Activated naive CD8-positive, alpha-beta T cell treated with anti-CD3 and anti-CD28 coated beads, Interleukin-2, amount 10 ng/mL, durations not matched to agents 7 days and 5 days (primary cell): ENCODE measurements at regions not wholly inside any gene's neighbourhood (a gene's known extent, or its start where the extent isn't known, plus 50 kb on each side); places are given as distances from the start of the nearest gene placed in this dataset.

Experiments
- ATAC-seq: fragments of 150-1000 bp; cut with Tn5 transposase; one replicate; pipeline ENCODE4 v1.10.0; 2021; ENCODE audit warnings: low read depth, moderate library complexity
- POLR2A ChIA-PET: fragments of 350-600 bp; sonication (Branson Sonifier 250); formaldehyde crosslinking; loops from one replicate; lab custom pipeline; 2021; ENCODE audit warnings: antibody characterized with exemption; lab: Charles Lee
- DNase-seq: peaks from one replicate; pipeline ENCODE4 v3.0.0; 2021
- H3K27ac Mint-ChIP-seq: one replicate; pipeline ENCODE4 v1.8.0; 2022; ENCODE audit warnings: mild to moderate bottlenecking, mixed read lengths
- H3K27me3 Mint-ChIP-seq: one replicate; pipeline ENCODE4 v1.8.0; 2022; ENCODE audit warnings: mild to moderate bottlenecking, moderate library complexity, mixed read lengths
- H3K36me3 Mint-ChIP-seq: one replicate; pipeline ENCODE4 v1.8.0; 2021; ENCODE audit warnings: mild to moderate bottlenecking, mixed read lengths
- H3K4me1 Mint-ChIP-seq: one replicate; pipeline ENCODE4 v1.8.0; 2021; ENCODE audit warnings: mixed read lengths
- H3K4me3 Mint-ChIP-seq: one replicate; pipeline ENCODE4 v1.8.0; 2022; ENCODE audit warnings: mild to moderate bottlenecking, moderate library complexity, mixed read lengths
- H3K9me3 Mint-ChIP-seq: one replicate; pipeline ENCODE4 v1.8.0; 2021; ENCODE audit warnings: mixed read lengths

GRCh38 chr5:57036761-57037160 is 84.8 kb upstream of the MIER3 start:
- Mint-ChIP-seq H3K4me3 (no peak overlapping the region), H3K36me3 (no peaks in the 10 kb centered on the region), H3K4me1 (no peaks in the 10 kb centered on the region), H3K9me3 (no peaks in the 10 kb centered on the region), H3K27ac (no peak overlapping the region), H3K27me3 (peaks cover 8% of the 10 kb centered on the region)
- POLR2A ChIA-PET, result no interaction called here
- ATAC-seq (no peak), DNase-seq (no peak)

GRCh38 chr5:57037355-57037754 is 85.4 kb upstream of the MIER3 start:
- no peaks in the 10 kb centered on the region for H3K9me3 Mint-ChIP-seq
- no peaks in the 10 kb centered on the region for H3K36me3 Mint-ChIP-seq
- POLR2A ChIA-PET, result no interaction called here
- H3K4me3 Mint-ChIP-seq, result no peak overlapping the region
- DNase-seq, result no peak
- ATAC-seq, result no peak
- H3K27me3 Mint-ChIP-seq, result peaks cover 8% of the 10 kb centered on the region
- no peaks in the 10 kb centered on the region for H3K4me1 Mint-ChIP-seq
- H3K27ac Mint-ChIP-seq, result no peak overlapping the region

- no peak overlapping the region for H3K4me3 Mint-ChIP-seq
- H3K27ac Mint-ChIP-seq, result no peak overlapping the region
- POLR2A ChIA-PET, result no interaction called here
- H3K27me3 Mint-ChIP-seq, result peaks cover 8% of the 10 kb centered on the region
- ATAC-seq (no peak), DNase-seq (no peak)
- no peaks in the 10 kb centered on the region for H3K9me3 Mint-ChIP-seq
- H3K4me1 Mint-ChIP-seq, result no peaks in the 10 kb centered on the region
- H3K36me3 Mint-ChIP-seq, result no peaks in the 10 kb centered on the region
Measured at GRCh38 chr5:57041570-57041969, 89.6 kb upstream of the MIER3 start.

GRCh38 chr5:57042524-57042931 is 90.6 kb upstream of the MIER3 start:
- POLR2A ChIA-PET, result no interaction called here
- Mint-ChIP-seq H3K4me1 (no peaks in the 10 kb centered on the region), H3K36me3 (no peaks in the 10 kb centered on the region), H3K4me3 (no peak overlapping the region), H3K9me3 (no peaks in the 10 kb centered on the region), H3K27ac (no peak overlapping the region), H3K27me3 (peaks cover 10% of the 10 kb centered on the region)
- ATAC-seq, result no peak
- DNase-seq, result no peak

GRCh38 chr5:57054135-57054534 is 102.2 kb upstream of the MIER3 start:
- H3K4me1 Mint-ChIP-seq, result peaks cover 2% of the 10 kb centered on the region
- H3K36me3 Mint-ChIP-seq, result no peaks in the 10 kb centered on the region
- no peak for DNase-seq
- ATAC-seq, result no peak
- POLR2A ChIA-PET, result no interaction called here
- H3K27me3 Mint-ChIP-seq, result peaks cover 20% of the 10 kb centered on the region
- H3K27ac Mint-ChIP-seq, result no peak overlapping the region
- H3K4me3 Mint-ChIP-seq, result no peak overlapping the region
- H3K9me3 Mint-ChIP-seq, result no peaks in the 10 kb centered on the region

- Mint-ChIP-seq H3K36me3 (no peaks in the 10 kb centered on the region), H3K9me3 (no peaks in the 10 kb centered on the region), H3K27me3 (peaks cover 15% of the 10 kb centered on the region), H3K4me1 (peaks cover 2% of the 10 kb centered on the region), H3K4me3 (no peak overlapping the region), H3K27ac (no peak overlapping the region)
- no peak for ATAC-seq
- POLR2A ChIA-PET, result no interaction called here
- no peak for DNase-seq
Measured at GRCh38 chr5:57054671-57055070, 102.7 kb upstream of the MIER3 start.

GRCh38 chr5:57055731-57056130 is 103.8 kb upstream of the MIER3 start:
- Mint-ChIP-seq H3K9me3 (no peaks in the 10 kb centered on the region), H3K27me3 (peaks cover 7% of the 10 kb centered on the region), H3K4me3 (no peak overlapping the region), H3K27ac (no peak overlapping the region), H3K36me3 (no peaks in the 10 kb centered on the region), H3K4me1 (peaks cover 2% of the 10 kb centered on the region)
- POLR2A ChIA-PET, result interaction anchor here (0.7 kb wide), 1 partner anchor 223 kb away, joined by 5 read pairs; no protein-coding TSS in a partner anchor
- no peak for ATAC-seq
- no peak for DNase-seq

- no peak for DNase-seq
- Mint-ChIP-seq H3K4me3 (no peak overlapping the region), H3K27me3 (peaks cover 16% of the 10 kb centered on the region), H3K36me3 (peaks cover 1% of the 10 kb centered on the region), H3K9me3 (peaks cover 8% of the 10 kb centered on the region), H3K4me1 (no peaks in the 10 kb centered on the region), H3K27ac (no peak overlapping the region)
- POLR2A ChIA-PET, result no interaction called here
- ATAC-seq, result no peak
Measured at GRCh38 chr5:57063773-57064172, 110.1 kb upstream of the GPBP1 start.

- Mint-ChIP-seq H3K27me3 (peaks cover 12% of the 10 kb centered on the region), H3K4me1 (no peaks in the 10 kb centered on the region), H3K36me3 (peaks cover 5% of the 10 kb centered on the region), H3K27ac (no peak overlapping the region), H3K4me3 (no peak overlapping the region), H3K9me3 (peaks cover 12% of the 10 kb centered on the region)
- no peak for DNase-seq
- POLR2A ChIA-PET, result no interaction called here
- no peak for ATAC-seq
Measured at GRCh38 chr5:57066924-57067596, 106.8 kb upstream of the GPBP1 start.

- ATAC-seq, result no peak
- Mint-ChIP-seq H3K36me3 (peaks cover 5% of the 10 kb centered on the region), H3K4me1 (no peaks in the 10 kb centered on the region), H3K4me3 (no peak overlapping the region), H3K27ac (no peak overlapping the region), H3K27me3 (peaks cover 10% of the 10 kb centered on the region), H3K9me3 (peaks cover 12% of the 10 kb centered on the region)
- no peak for DNase-seq
- POLR2A ChIA-PET, result no interaction called here
Measured at GRCh38 chr5:57067597-57067924, 106.3 kb upstream of the GPBP1 start.

GRCh38 chr5:57069115-57069835 is 104.6 kb upstream of the GPBP1 start:
- H3K27me3 Mint-ChIP-seq, result peaks cover 8% of the 10 kb centered on the region

GRCh38 chr5:57072218-57072892 is 101.5 kb upstream of the GPBP1 start:
- no peak overlapping the region for H3K4me3 Mint-ChIP-seq
- POLR2A ChIA-PET, result no interaction called here
- ATAC-seq (no peak), DNase-seq (no peak)
- peaks cover 4% of the 10 kb centered on the region for H3K9me3 Mint-ChIP-seq
- peaks cover 2% of the 10 kb centered on the region for H3K27me3 Mint-ChIP-seq
- peaks cover 4% of the 10 kb centered on the region for H3K36me3 Mint-ChIP-seq
- H3K27ac Mint-ChIP-seq, result no peak overlapping the region
- H3K4me1 Mint-ChIP-seq, result no peaks in the 10 kb centered on the region

More at GRCh38 chr5:57069115-57069835, 104.6 kb upstream of the GPBP1 start:
- Mint-ChIP-seq H3K27ac (no peak overlapping the region), H3K4me3 (no peak overlapping the region), H3K9me3 (peaks cover 12% of the 10 kb centered on the region), H3K36me3 (peaks cover 5% of the 10 kb centered on the region), H3K4me1 (no peaks in the 10 kb centered on the region)
- no peak for ATAC-seq
- DNase-seq, result no peak
- POLR2A ChIA-PET, result interaction anchor here (0.5 kb wide), 1 partner anchor 141 kb away, joined by 3 read pairs; no protein-coding TSS in a partner anchor

- Mint-ChIP-seq H3K4me3 (no peak overlapping the region), H3K9me3 (peaks cover 1% of the 10 kb centered on the region), H3K36me3 (no peaks in the 10 kb centered on the region), H3K4me1 (no peaks in the 10 kb centered on the region), H3K27me3 (peaks cover 14% of the 10 kb centered on the region), H3K27ac (no peak overlapping the region)
- no peak for DNase-seq
- ATAC-seq, result no peak
- POLR2A ChIA-PET, result no interaction called here
Measured at GRCh38 chr5:57082441-57083067, 91.3 kb upstream of the GPBP1 start.
